NT2/D1 (cell line): ENCODE measurements at regions not wholly inside any gene's neighbourhood (a gene's known extent, or its start where the extent isn't known, plus 50 kb on each side); places are given as distances from the start of the nearest gene placed in this dataset.

Experiments used
- SUZ12 ChIP-seq: IDR thresholded peaks from 2 replicates; pipeline ENCODE4 v1.6.1; 2011; ENCODE audit not compliant: insufficient read length, insufficient read depth; ENCODE audit errors: extremely low read depth
- YY1 ChIP-seq: IDR thresholded peaks from 2 replicates; pipeline ENCODE4 v1.6.1; 2011; ENCODE audit not compliant: insufficient read length, insufficient read depth

DNA sequence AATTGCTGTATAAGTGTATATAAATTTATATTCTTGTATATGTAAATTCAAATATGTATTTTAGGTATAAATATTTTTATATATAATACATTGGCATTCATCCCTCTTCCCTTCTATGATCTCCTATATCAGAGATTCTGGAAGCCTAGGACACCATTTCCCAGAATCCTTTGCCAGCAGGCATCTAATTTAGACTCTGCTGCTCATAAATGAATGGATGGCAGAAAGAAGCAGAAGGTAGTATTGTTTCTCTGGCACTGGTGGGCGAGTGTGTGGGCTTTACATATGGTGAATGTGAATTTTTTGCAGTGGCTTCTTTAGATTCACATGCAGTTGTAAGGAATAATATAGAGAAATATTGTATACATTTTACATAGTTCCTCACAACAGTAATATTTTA lies 215.2 kb upstream of the THSD7B start:
- TF ChIP-seq YY1 (no peak), SUZ12 (no peak)
